SK-N-MC (cell line): ENCODE measurements at regions not wholly inside any gene's neighbourhood (a gene's known extent, or its start where the extent isn't known, plus 50 kb on each side); places are given as distances from the start of the nearest gene placed in this dataset.

Experiments used
- EZH2 ChIP-seq: fragments of 200-600 bp; sonication (generic); IDR thresholded peaks from one replicate; pipeline ENCODE4 v1.6.1; 2017; ENCODE audit warnings: antibody characterized with exemption
- FOXP2 ChIP-seq: optimal IDR thresholded peaks from 2 replicates; pipeline ENCODE3; 2011; ENCODE audit warnings: mild to moderate bottlenecking, moderate library complexity; ENCODE audit not compliant: insufficient read depth; ENCODE audit errors: extremely low read length, control extremely low read depth
- POLR2AphosphoS5 ChIP-seq: IDR thresholded peaks from 2 replicates; pipeline ENCODE4 v1.6.1; 2012; ENCODE audit warnings: mild to moderate bottlenecking, low read depth, low read length, borderline replicate concordance

- TF ChIP-seq POLR2AphosphoS5: no peak
- TF ChIP-seq EZH2: no peak
- no peak for TF ChIP-seq FOXP2
Measured at GRCh38 chr20:20970841-20971240, 135.3 kb downstream of the LINC00237 start.
